Sigmoid colon (tissue), 6 donors: ENCODE measurements at regions not wholly inside any gene's neighbourhood (a gene's known extent, or its start where the extent isn't known, plus 50 kb on each side); places are given as distances from the start of the nearest gene placed in this dataset.

ENCODE experiments used
- DNase-seq: peaks from one replicate; pipeline ENCODE4 v3.0.0-alpha.2; 2019
- H3K27ac ChIP-seq, 4 donors: fragments of 200-600 bp; sonication (generic); one replicate each; pipeline ENCODE4 v1.5.1; 2016 to 2019; ENCODE audit warnings: mild to moderate bottlenecking in 1 of 4
- H3K27me3 ChIP-seq, 3 donors: fragments of 200-600 bp; sonication (generic); one replicate each; pipeline ENCODE4 v1.5.1; 2019; ENCODE audit warnings: mild to moderate bottlenecking in 1 of 3
- H3K36me3 ChIP-seq, 4 donors: fragments of 200-600 bp; sonication (generic); one replicate each; pipeline ENCODE4 v1.5.1; 2016 to 2019
- H3K4me1 ChIP-seq, 4 donors: fragments of 200-600 bp; sonication (generic); one replicate each; pipeline ENCODE4 v1.5.1; 2017 to 2019
- H3K4me3 ChIP-seq, 4 donors: fragments of 200-600 bp; sonication (generic); one replicate each; pipeline ENCODE4 v1.5.1; 2017 to 2019; ENCODE audit warnings: mild to moderate bottlenecking in 2 of 4, moderate library complexity in 1 of 4
- H3K9me3 ChIP-seq, 4 donors: fragments of 200-600 bp in 3 of 4; sonication (generic) in 3 of 4; one replicate each; pipeline versions ENCODE4 v1.5.1 to v1.6.1; 2013 to 2019
- EP300 ChIP-seq, 4 donors: sonication (generic); formaldehyde crosslinking; IDR thresholded peaks; one replicate each; pipeline ENCODE4 v1.6.1; 2017; ENCODE audit warnings: antibody characterized with exemption in 4 of 4
- POLR2A ChIP-seq, 2 donors: fragments of 450-650 bp; IDR thresholded peaks; one replicate each; pipeline ENCODE4 v1.6.1; 2016; ENCODE audit warnings: antibody characterized with exemption in 2 of 2, mild to moderate bottlenecking in 2 of 2, moderate library complexity in 2 of 2
- POLR2AphosphoS5 ChIP-seq, 4 donors: sonication (generic); formaldehyde crosslinking; IDR thresholded peaks; one replicate each; pipeline ENCODE4 v1.6.1; 2017; ENCODE audit warnings: antibody characterized with exemption in 4 of 4
- WGBS, 2 donors: extraction: QIAGEN DNeasy Blood & Tissue Kit; methylation state at CpG; one replicate each; pipeline ENCODE4 v1.1.7; 2013; 5-methylcytosine and 5-hydroxymethylcytosine counted together
- intact Hi-C: fragments of 100-400 bp; cut with DNase I; formaldehyde crosslinking; loops from one replicate; pipeline ENCODE4 v1.15.1; 2023
- TF ChIP-seq, protein P1 (sequence below), 4 experiments: fragments of 450-650 bp in 3 of 4; fragments of 200-600 bp in 1 of 4; IDR thresholded peaks; one replicate each; pipeline ENCODE4 v1.5.1; 2016 to 2019; ENCODE audit warnings: antibody characterized with exemption in 4 of 4, mild to moderate bottlenecking in 3 of 4, moderate library complexity in 2 of 4
- donor health status: healthy with polysubstance abuse.
- donor health status: healthy.

- TF ChIP-seq, protein P1, sequence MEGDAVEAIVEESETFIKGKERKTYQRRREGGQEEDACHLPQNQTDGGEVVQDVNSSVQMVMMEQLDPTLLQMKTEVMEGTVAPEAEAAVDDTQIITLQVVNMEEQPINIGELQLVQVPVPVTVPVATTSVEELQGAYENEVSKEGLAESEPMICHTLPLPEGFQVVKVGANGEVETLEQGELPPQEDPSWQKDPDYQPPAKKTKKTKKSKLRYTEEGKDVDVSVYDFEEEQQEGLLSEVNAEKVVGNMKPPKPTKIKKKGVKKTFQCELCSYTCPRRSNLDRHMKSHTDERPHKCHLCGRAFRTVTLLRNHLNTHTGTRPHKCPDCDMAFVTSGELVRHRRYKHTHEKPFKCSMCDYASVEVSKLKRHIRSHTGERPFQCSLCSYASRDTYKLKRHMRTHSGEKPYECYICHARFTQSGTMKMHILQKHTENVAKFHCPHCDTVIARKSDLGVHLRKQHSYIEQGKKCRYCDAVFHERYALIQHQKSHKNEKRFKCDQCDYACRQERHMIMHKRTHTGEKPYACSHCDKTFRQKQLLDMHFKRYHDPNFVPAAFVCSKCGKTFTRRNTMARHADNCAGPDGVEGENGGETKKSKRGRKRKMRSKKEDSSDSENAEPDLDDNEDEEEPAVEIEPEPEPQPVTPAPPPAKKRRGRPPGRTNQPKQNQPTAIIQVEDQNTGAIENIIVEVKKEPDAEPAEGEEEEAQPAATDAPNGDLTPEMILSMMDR (IDR thresholded peaks at IDR 0.05) = no peak
- TF ChIP-seq POLR2AphosphoS5 (IDR thresholded peaks at IDR 0.05) (no peak), EP300 (IDR thresholded peaks at IDR 0.05) (no peak), POLR2A (IDR thresholded peaks at IDR 0.05) (no peak)
- H3K4me3 ChIP-seq = no peak overlapping the region
- H3K9me3 ChIP-seq = peaks cover 0 to 2% (median 0%) of the 10 kb centered on the region in 4 donors
- intact Hi-C loops = no loop called here
- no peaks in the 10 kb centered on the region for H3K27me3 ChIP-seq
- no peak for DNase-seq
- H3K27ac ChIP-seq = no peak overlapping the region
- no peaks in the 10 kb centered on the region for H3K4me1 ChIP-seq
- 86 to 96% methylated on average over 5 of the region's 5 CpGs for WGBS, 2 donors
- no peaks in the 10 kb centered on the region for H3K36me3 ChIP-seq
These were observed 431.2 kb upstream of the ADAMTS9 start for GRCh38 chr3:65118912-65119499.

- no peak for TF ChIP-seq POLR2AphosphoS5 (IDR thresholded peaks at IDR 0.05)
- TF ChIP-seq EP300 (IDR thresholded peaks at IDR 0.05) = no peak
- TF ChIP-seq POLR2A (IDR thresholded peaks at IDR 0.05) = no peak
- TF ChIP-seq, protein P1 (IDR thresholded peaks at IDR 0.05) = no peak
- intact Hi-C loops = no loop called here
- DNase-seq = no peak
- Histone ChIP-seq H3K27me3 (no peaks in the 10 kb centered on the region), H3K27ac (no peak overlapping the region), H3K36me3 (no peaks in the 10 kb centered on the region), H3K4me3 (no peak overlapping the region), H3K9me3 (peaks cover 0 to 1% (median 0%) of the 10 kb centered on the region in 4 donors), H3K4me1 (no peaks in the 10 kb centered on the region)
These were observed 426.2 kb upstream of the ADAMTS9 start for GRCh38 chr3:65114041-65114440.

DNA sequence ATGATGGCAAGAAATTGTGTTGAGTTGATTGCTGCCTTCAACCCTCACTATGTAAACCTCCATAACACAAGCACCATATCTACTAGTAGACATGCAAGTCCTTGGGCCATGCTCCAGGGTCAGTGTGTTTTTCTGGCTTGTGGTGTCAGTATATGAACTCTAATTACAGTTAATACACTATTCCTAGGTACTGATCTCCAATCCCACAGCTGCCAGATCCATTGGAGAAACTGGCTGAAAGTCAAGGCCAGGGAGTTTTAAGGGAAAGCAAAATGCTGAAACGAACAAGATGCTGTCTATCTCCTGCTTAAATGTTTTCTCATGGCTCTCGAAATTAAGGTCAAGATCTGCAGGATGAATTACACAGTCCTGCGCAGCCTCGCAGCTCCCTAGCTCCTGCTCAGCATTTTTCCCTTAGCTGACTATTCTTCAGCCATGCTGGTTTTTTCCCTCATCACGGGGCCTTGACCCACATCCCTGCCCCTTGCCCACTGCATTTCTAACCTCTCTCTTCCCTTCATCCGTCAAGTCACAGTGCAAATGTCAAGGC, 425.0 kb upstream of the ADAMTS9 start:
- WGBS, 2 donors = 85 to 89% methylated on average over 6 of the region's 6 CpGs
- H3K36me3 ChIP-seq = no peaks in the 10 kb centered on the region
- no peaks in the 10 kb centered on the region for H3K4me1 ChIP-seq
- no peak for TF ChIP-seq POLR2AphosphoS5 (IDR thresholded peaks at IDR 0.05)
- TF ChIP-seq EP300 (IDR thresholded peaks at IDR 0.05) = no peak
- TF ChIP-seq, protein P1 (IDR thresholded peaks at IDR 0.05) = no peak
- no peak for TF ChIP-seq POLR2A (IDR thresholded peaks at IDR 0.05)
- H3K27ac ChIP-seq = no peak overlapping the region
- no peak for DNase-seq
- no peaks in the 10 kb centered on the region for H3K9me3 ChIP-seq
- H3K27me3 ChIP-seq = no peaks in the 10 kb centered on the region
- H3K4me3 ChIP-seq = no peak overlapping the region
- intact Hi-C loops = no loop called here

DNA sequence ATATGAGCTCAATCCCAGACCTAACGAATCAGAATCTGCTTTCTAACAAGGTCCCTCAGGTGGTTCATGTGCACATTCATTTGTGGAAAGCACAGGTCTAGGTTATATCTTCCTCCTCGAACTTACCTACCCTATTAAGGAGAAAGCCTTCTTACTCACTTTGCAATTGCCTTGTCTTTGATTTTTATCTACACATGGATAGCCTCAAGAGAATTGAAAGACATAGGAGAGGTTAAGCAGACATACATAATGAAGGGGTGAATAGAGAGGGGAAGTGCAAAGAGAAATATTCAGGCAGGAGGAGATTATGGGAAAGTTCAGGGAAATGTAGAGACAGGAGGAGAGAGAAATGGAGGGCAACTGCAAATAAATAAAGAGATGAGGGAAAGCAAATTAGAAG, 422.9 kb upstream of the ADAMTS9 start:
- no peak overlapping the region for H3K4me3 ChIP-seq
- peaks cover 0 to 6% (median 0%) of the 10 kb centered on the region in 4 donors for H3K4me1 ChIP-seq
- no peak for TF ChIP-seq POLR2AphosphoS5 (IDR thresholded peaks at IDR 0.05)
- TF ChIP-seq POLR2A (IDR thresholded peaks at IDR 0.05) = no peak
- TF ChIP-seq, protein P1 (IDR thresholded peaks at IDR 0.05) = no peak
- TF ChIP-seq EP300 (IDR thresholded peaks at IDR 0.05) = no peak
- 70 to 83% methylated on average over 2 of the region's 2 CpGs for WGBS, 2 donors
- DNase-seq = no peak
- H3K27ac ChIP-seq = no peak overlapping the region
- no peaks in the 10 kb centered on the region for H3K9me3 ChIP-seq
- no peaks in the 10 kb centered on the region for H3K36me3 ChIP-seq
- H3K27me3 ChIP-seq = no peaks in the 10 kb centered on the region
- intact Hi-C loops = no loop called here
